NCI-H1417 (cell line): ENCODE measurements at regions not wholly inside any gene's neighbourhood (a gene's known extent, or its start where the extent isn't known, plus 50 kb on each side); places are given as distances from the start of the nearest gene placed in this dataset.
"Not testable (repeated sequence)": the region's sequence is repeated elsewhere in the genome, so short reads cannot be mapped to it uniquely, and the experiment has no call there.

ENCODE experiments used
- DNase-seq, 3 experiments: peaks; one replicate each; lab custom pipeline; 2025; lab: John Stamatoyannopoulos, UW

- DNase-seq: no peak
Observed at GRCh38 chr5:164098531-164098930, 593.1 kb downstream of the MAT2B start.

GRCh38 chr5:164098979-164099378, 593.6 kb downstream of the MAT2B start:
- no peak for DNase-seq

GRCh38 chr5:164115420-164115819, 610.0 kb downstream of the MAT2B start:
- DNase-seq: no peak

GRCh38 chr5:164119806-164120447, 614.5 kb downstream of the MAT2B start:
- peak in 2 of 3 experiments; percentile 2 to 39 for DNase-seq

GRCh38 chr5:164127527-164127926, 622.1 kb downstream of the MAT2B start:
- DNase-seq: no peak

GRCh38 chr5:164132358-164132757, 626.9 kb downstream of the MAT2B start:
- DNase-seq: no peak

- DNase-seq: no peak
Observed at GRCh38 chr5:164137095-164137494, 631.7 kb downstream of the MAT2B start.

GRCh38 chr5:164139423-164139822, 634.0 kb downstream of the MAT2B start:
- DNase-seq: no peak

GRCh38 chr5:164145458-164145857, 640.0 kb downstream of the MAT2B start:
- no peak for DNase-seq

- DNase-seq: no peak
Observed at GRCh38 chr5:164146223-164146622, 640.8 kb downstream of the MAT2B start.

- DNase-seq: no peak
Observed at GRCh38 chr5:164148292-164148691, 642.9 kb downstream of the MAT2B start.

GRCh38 chr5:164152539-164152938, 647.1 kb downstream of the MAT2B start:
- not testable (repeated sequence) for DNase-seq

- DNase-seq: peak in 2 of 3 experiments; percentile 7 to 39
Observed at GRCh38 chr5:164153469-164154172, 648.2 kb downstream of the MAT2B start.

GRCh38 chr5:164170814-164171213, 665.4 kb downstream of the MAT2B start:
- no peak for DNase-seq

- DNase-seq: no peak
Observed at GRCh38 chr5:164175083-164175482, 669.7 kb downstream of the MAT2B start.

- no peak for DNase-seq
Observed at GRCh38 chr5:164179406-164179805, 674.0 kb downstream of the MAT2B start.

GRCh38 chr5:164181604-164182003, 676.2 kb downstream of the MAT2B start:
- no peak for DNase-seq

GRCh38 chr5:164184158-164184557, 678.7 kb downstream of the MAT2B start:
- DNase-seq: no peak

- no peak for DNase-seq
Observed at GRCh38 chr5:164185000-164185399, 679.6 kb downstream of the MAT2B start.

- no peak for DNase-seq
Observed at GRCh38 chr5:164186550-164186949, 681.1 kb downstream of the MAT2B start.

GRCh38 chr5:164187785-164188184, 682.4 kb downstream of the MAT2B start:
- DNase-seq: no peak

- DNase-seq: peak in 2 of 3 experiments; percentile 11 to 84
Observed at GRCh38 chr5:164188733-164189148, 683.3 kb downstream of the MAT2B start.

- no peak for DNase-seq
Observed at GRCh38 chr5:164191240-164191639, 685.8 kb downstream of the MAT2B start.

GRCh38 chr5:164202338-164202737, 696.9 kb downstream of the MAT2B start:
- no peak for DNase-seq
